ENCODE measurements at regions not wholly inside any gene's neighbourhood (a gene's known extent, or its start where the extent isn't known, plus 50 kb on each side); places are given as distances from the start of the nearest gene placed in this dataset.

GRCh38 chr22:22122348-22123117, 122.1 kb upstream of the VPREB1 start:
- H3K27me3 ChIP-seq (ENCODE audit: insufficient read depth, low read length): no peaks in the 10 kb centered on the region

GRCh38 chr22:22121445-22121844, 123.1 kb upstream of the VPREB1 start:
- H3K4me1 ChIP-seq (ENCODE audit: insufficient read depth, low read length, severe bottlenecking): peaks cover 8% of the 10 kb centered on the region
- no peaks in the 10 kb centered on the region for H3K27me3 ChIP-seq (ENCODE audit: insufficient read depth, low read length)
- no peak overlapping the region for H3K4me2 ChIP-seq (ENCODE audit: low read length)
- no peaks in the 10 kb centered on the region for H3F3A ChIP-seq (ENCODE audit: insufficient read depth, low read length)
- TF ChIP-seq CTCF (IDR thresholded peaks at IDR 0.05; ENCODE audit: low read length) (no peak), EZH2 (IDR thresholded peaks at IDR 0.05; ENCODE audit: borderline replicate concordance, low read length) (no peak)
- no peaks in the 10 kb centered on the region for H3K9me3 ChIP-seq (ENCODE audit: low read length)
- H3K4me3 ChIP-seq (ENCODE audit: low read depth, low read length, poor library complexity, severe bottlenecking): no peak overlapping the region
- H3K36me3 ChIP-seq (ENCODE audit: insufficient read depth, low read length): no peaks in the 10 kb centered on the region
- no peak overlapping the region for H3K9ac ChIP-seq (ENCODE audit: low read length)
- H3K9me2 ChIP-seq (ENCODE audit: low read depth, low read length): no peaks in the 10 kb centered on the region
- H3K27ac ChIP-seq (ENCODE audit: low read depth, low read length, poor library complexity, severe bottlenecking): no peak overlapping the region
- no peak overlapping the region for H2AFZ ChIP-seq (ENCODE audit: low read length)
- H4K20me1 ChIP-seq (ENCODE audit: insufficient read depth, low read length): no peaks in the 10 kb centered on the region
- no peaks in the 10 kb centered on the region for H3K79me2 ChIP-seq (ENCODE audit: insufficient read depth, low read length)

More at GRCh38 chr22:22122348-22123117, 122.1 kb upstream of the VPREB1 start:
- H2AFZ ChIP-seq (ENCODE audit: low read length): no peak overlapping the region
- H3K79me2 ChIP-seq (ENCODE audit: insufficient read depth, low read length): no peaks in the 10 kb centered on the region
- no peak overlapping the region for H3K9ac ChIP-seq (ENCODE audit: low read length)
- no peaks in the 10 kb centered on the region for H3K9me2 ChIP-seq (ENCODE audit: low read depth, low read length)
- H4K20me1 ChIP-seq (ENCODE audit: insufficient read depth, low read length): no peaks in the 10 kb centered on the region
- no peak overlapping the region for H3K4me3 ChIP-seq (ENCODE audit: low read depth, low read length, poor library complexity, severe bottlenecking)
- H3K36me3 ChIP-seq (ENCODE audit: insufficient read depth, low read length): no peaks in the 10 kb centered on the region
- no peak overlapping the region for H3K4me2 ChIP-seq (ENCODE audit: low read length)
- H3K27ac ChIP-seq (ENCODE audit: low read depth, low read length, poor library complexity, severe bottlenecking): no peak overlapping the region
- no peaks in the 10 kb centered on the region for H3K9me3 ChIP-seq (ENCODE audit: low read length)
- no peak for TF ChIP-seq CTCF (IDR thresholded peaks at IDR 0.05; ENCODE audit: low read length)
- TF ChIP-seq EZH2 (IDR thresholded peaks at IDR 0.05; ENCODE audit: borderline replicate concordance, low read length): no peak
- no peaks in the 10 kb centered on the region for H3F3A ChIP-seq (ENCODE audit: insufficient read depth, low read length)
- H3K4me1 ChIP-seq (ENCODE audit: insufficient read depth, low read length, severe bottlenecking): peaks cover 19% of the 10 kb centered on the region

GRCh38 chr22:22120160-22120559, 124.4 kb upstream of the VPREB1 start:
- no peaks in the 10 kb centered on the region for H3K79me2 ChIP-seq (ENCODE audit: insufficient read depth, low read length)
- no peaks in the 10 kb centered on the region for H4K20me1 ChIP-seq (ENCODE audit: insufficient read depth, low read length)
- no peak overlapping the region for H3K4me2 ChIP-seq (ENCODE audit: low read length)
- H3K9me3 ChIP-seq (ENCODE audit: low read length): no peaks in the 10 kb centered on the region
- no peaks in the 10 kb centered on the region for H3K36me3 ChIP-seq (ENCODE audit: insufficient read depth, low read length)
- no peaks in the 10 kb centered on the region for H3K27me3 ChIP-seq (ENCODE audit: insufficient read depth, low read length)
- TF ChIP-seq CTCF (IDR thresholded peaks at IDR 0.05; ENCODE audit: low read length) (no peak), EZH2 (IDR thresholded peaks at IDR 0.05; ENCODE audit: borderline replicate concordance, low read length) (no peak)
- H3K4me1 ChIP-seq (ENCODE audit: insufficient read depth, low read length, severe bottlenecking): no peaks in the 10 kb centered on the region
- no peak overlapping the region for H3K4me3 ChIP-seq (ENCODE audit: low read depth, low read length, poor library complexity, severe bottlenecking)
- no peak overlapping the region for H3K27ac ChIP-seq (ENCODE audit: low read depth, low read length, poor library complexity, severe bottlenecking)
- no peaks in the 10 kb centered on the region for H3F3A ChIP-seq (ENCODE audit: insufficient read depth, low read length)
- no peak overlapping the region for H3K9ac ChIP-seq (ENCODE audit: low read length)
- H2AFZ ChIP-seq (ENCODE audit: low read length): no peak overlapping the region
- no peaks in the 10 kb centered on the region for H3K9me2 ChIP-seq (ENCODE audit: low read depth, low read length)

Measured in OCI-LY1 (cell line).